Right cardiac atrium (tissue), 5 donors: ENCODE measurements at regions not wholly inside any gene's neighbourhood (a gene's known extent, or its start where the extent isn't known, plus 50 kb on each side); places are given as distances from the start of the nearest gene placed in this dataset.
A peak's percentile ranks its signal among the peaks of the same experiment; 100 is the strongest.

Experiments used
- ATAC-seq, 2 donors: fragments of 200-7000 bp; cut with Tn5 transposase; one replicate each; pipeline versions ENCODE4 v1.8.0 to v1.9.1; 2020; ENCODE audit warnings: moderate library complexity in 2 of 2, mild to moderate bottlenecking in 1 of 2
- DNase-seq, 3 donors: peaks; one replicate each; pipeline ENCODE4 v3.0.0-alpha.2; 2020
- H3K27ac ChIP-seq: one replicate; pipeline ENCODE4 v1.5.1; 2013; ENCODE audit warnings: mild to moderate bottlenecking, low read length, control low read depth, moderate library complexity
- H3K27me3 ChIP-seq: one replicate; pipeline ENCODE4 v1.6.1; 2013; ENCODE audit not compliant: control insufficient read depth, insufficient read depth
- H3K4me1 ChIP-seq: one replicate; pipeline ENCODE4 v1.6.1; 2013; ENCODE audit warnings: low read length; ENCODE audit not compliant: control insufficient read depth, insufficient read depth
- H3K4me3 ChIP-seq: one replicate; pipeline ENCODE4 v1.5.1; 2013; ENCODE audit warnings: low read length, control low read depth
- H3K9me3 ChIP-seq: one replicate; pipeline ENCODE4 v1.6.1; 2013; ENCODE audit warnings: low read length; ENCODE audit not compliant: control insufficient read depth
- WGBS: extraction: QIAGEN DNeasy Blood & Tissue Kit; methylation state at CpG from one replicate; pipeline ENCODE4 v1.1.7; 2013; 5-methylcytosine and 5-hydroxymethylcytosine counted together
- intact Hi-C, 4 donors: fragments of 100-400 bp; cut with DNase I; formaldehyde crosslinking; loops; one replicate each; pipeline versions ENCODE4 v1.11.0 to v1.14.0; 2022 to 2023
- donor health status: healthy with polysubstance abuse.
- donor health status: DM: no; HTN: yes; CAD: no.
- donor health status: DM: no; HTN: no; CAD: no.
- donor health status: DM: no; HTN: yes; CAD: no; lungs with severe emphysema.
- donor health status: DM: yes; HTN: yes; CAD: no.

GRCh38 chr13:52975969-52976368 is 52.6 kb upstream of the OLFM4 start:
- Histone ChIP-seq H3K27ac (no peak overlapping the region), H3K4me3 (no peak overlapping the region), H3K9me3 (no peaks in the 10 kb centered on the region), H3K27me3 (no peaks in the 10 kb centered on the region), H3K4me1 (no peaks in the 10 kb centered on the region)
- ATAC-seq (no peak), DNase-seq (no peak)
- intact Hi-C loops = no loop called here
- 76% methylated on average over 5 of the region's 5 CpGs for WGBS

GRCh38 chr13:52975161-52975560 is 53.5 kb upstream of the OLFM4 start:
- H3K9me3 ChIP-seq = no peaks in the 10 kb centered on the region
- no peaks in the 10 kb centered on the region for H3K27me3 ChIP-seq
- no peak overlapping the region for H3K27ac ChIP-seq
- WGBS = 64% methylated on average over 9 of the region's 9 CpGs
- no peak for DNase-seq
- H3K4me1 ChIP-seq = no peaks in the 10 kb centered on the region
- no peak for ATAC-seq
- intact Hi-C loops = no loop called here
- no peak overlapping the region for H3K4me3 ChIP-seq

GRCh38 chr13:52974711-52975110 is 53.9 kb upstream of the OLFM4 start:
- DNase-seq (no peak), ATAC-seq (no peak)
- 86% methylated on average over 4 of the region's 4 CpGs for WGBS
- H3K27ac ChIP-seq = no peak overlapping the region
- intact Hi-C loops = no loop called here
- no peaks in the 10 kb centered on the region for H3K4me1 ChIP-seq
- H3K27me3 ChIP-seq = no peaks in the 10 kb centered on the region
- H3K4me3 ChIP-seq = no peak overlapping the region
- H3K9me3 ChIP-seq = no peaks in the 10 kb centered on the region

- DNase-seq = no peak
- Histone ChIP-seq H3K27ac (no peak overlapping the region), H3K27me3 (no peaks in the 10 kb centered on the region), H3K4me3 (no peak overlapping the region), H3K9me3 (no peaks in the 10 kb centered on the region), H3K4me1 (no peaks in the 10 kb centered on the region)
- 36% methylated on average over 4 of the region's 4 CpGs for WGBS
- ATAC-seq = no peak
- intact Hi-C loops = loop anchor here in 1 of 4 donors (5.0 kb wide), 1 partner anchor 183 kb away; no protein-coding TSS in a partner anchor
Observed at GRCh38 chr13:52969373-52969772, 59.2 kb upstream of the OLFM4 start.

- intact Hi-C loops = loop anchor here in 1 of 4 donors (5.0 kb wide), 1 partner anchor 184 kb away; no protein-coding TSS in a partner anchor
- no peaks in the 10 kb centered on the region for H3K9me3 ChIP-seq
- H3K27ac ChIP-seq = no peak overlapping the region
- no peak overlapping the region for H3K4me3 ChIP-seq
- DNase-seq (peak; percentile 64 to 88 (median 80)), ATAC-seq (peak; percentile 80 to 86)
- WGBS = 21% methylated on average over 13 of the region's 13 CpGs
- no peaks in the 10 kb centered on the region for H3K27me3 ChIP-seq
- H3K4me1 ChIP-seq = no peaks in the 10 kb centered on the region
Observed at GRCh38 chr13:52968074-52968700, 60.4 kb upstream of the OLFM4 start.

- Histone ChIP-seq H3K27me3 (no peaks in the 10 kb centered on the region), H3K27ac (no peak overlapping the region), H3K4me1 (no peaks in the 10 kb centered on the region), H3K4me3 (no peak overlapping the region), H3K9me3 (no peaks in the 10 kb centered on the region)
- 34% methylated on average over 4 of the region's 4 CpGs for WGBS
- ATAC-seq = no peak
- no peak for DNase-seq
- intact Hi-C loops = no loop called here
Observed at GRCh38 chr13:52961987-52962386, 66.6 kb upstream of the OLFM4 start.

- DNase-seq (no peak), ATAC-seq (no peak)
- H3K9me3 ChIP-seq = no peaks in the 10 kb centered on the region
- WGBS = 23% methylated on average over 3 of the region's 3 CpGs
- H3K4me1 ChIP-seq = no peaks in the 10 kb centered on the region
- no peak overlapping the region for H3K4me3 ChIP-seq
- intact Hi-C loops = no loop called here
- no peaks in the 10 kb centered on the region for H3K27me3 ChIP-seq
- H3K27ac ChIP-seq = no peak overlapping the region
Observed at GRCh38 chr13:52961256-52961910, 67.2 kb upstream of the OLFM4 start.

- no peaks in the 10 kb centered on the region for H3K4me1 ChIP-seq
- H3K4me3 ChIP-seq = no peak overlapping the region
- intact Hi-C loops = no loop called here
- ATAC-seq (no peak), DNase-seq (no peak)
- H3K27me3 ChIP-seq = no peaks in the 10 kb centered on the region
- 35% methylated on average over 4 of the region's 4 CpGs for WGBS
- H3K27ac ChIP-seq = no peak overlapping the region
- H3K9me3 ChIP-seq = no peaks in the 10 kb centered on the region
Observed at GRCh38 chr13:52955472-52955874, 73.1 kb upstream of the OLFM4 start.

GRCh38 chr13:52954838-52955237 is 73.8 kb upstream of the OLFM4 start:
- Histone ChIP-seq H3K4me3 (no peak overlapping the region), H3K27ac (no peak overlapping the region), H3K9me3 (no peaks in the 10 kb centered on the region), H3K27me3 (no peaks in the 10 kb centered on the region), H3K4me1 (no peaks in the 10 kb centered on the region)
- WGBS = 64% methylated on average over 2 of the region's 2 CpGs
- DNase-seq (no peak), ATAC-seq (no peak)
- intact Hi-C loops = no loop called here

GRCh38 chr13:52950436-52950956 is 78.1 kb upstream of the OLFM4 start:
- no peak overlapping the region for H3K4me3 ChIP-seq
- intact Hi-C loops = no loop called here
- no peaks in the 10 kb centered on the region for H3K4me1 ChIP-seq
- H3K27ac ChIP-seq = no peak overlapping the region
- WGBS = 60% methylated on average over 6 of the region's 6 CpGs
- ATAC-seq (peak; percentile 41 to 59), DNase-seq (no peak)
- no peaks in the 10 kb centered on the region for H3K27me3 ChIP-seq
- no peaks in the 10 kb centered on the region for H3K9me3 ChIP-seq

- no peak overlapping the region for H3K27ac ChIP-seq
- H3K4me3 ChIP-seq = no peak overlapping the region
- DNase-seq (peak in 1 of 3 donors; percentile 63), ATAC-seq (peak; percentile 25 to 75)
- H3K27me3 ChIP-seq = no peaks in the 10 kb centered on the region
- H3K9me3 ChIP-seq = no peaks in the 10 kb centered on the region
- 44% methylated on average over 6 of the region's 6 CpGs for WGBS
- intact Hi-C loops = no loop called here
- H3K4me1 ChIP-seq = no peaks in the 10 kb centered on the region
Observed at GRCh38 chr13:52949742-52950141, 78.9 kb upstream of the OLFM4 start.
